ENCODE measurements at regions not wholly inside any gene's neighbourhood (a gene's known extent, or its start where the extent isn't known, plus 50 kb on each side); places are given as distances from the start of the nearest gene placed in this dataset.
A peak's percentile ranks its signal among the peaks of the same experiment; 100 is the strongest.

DNA sequence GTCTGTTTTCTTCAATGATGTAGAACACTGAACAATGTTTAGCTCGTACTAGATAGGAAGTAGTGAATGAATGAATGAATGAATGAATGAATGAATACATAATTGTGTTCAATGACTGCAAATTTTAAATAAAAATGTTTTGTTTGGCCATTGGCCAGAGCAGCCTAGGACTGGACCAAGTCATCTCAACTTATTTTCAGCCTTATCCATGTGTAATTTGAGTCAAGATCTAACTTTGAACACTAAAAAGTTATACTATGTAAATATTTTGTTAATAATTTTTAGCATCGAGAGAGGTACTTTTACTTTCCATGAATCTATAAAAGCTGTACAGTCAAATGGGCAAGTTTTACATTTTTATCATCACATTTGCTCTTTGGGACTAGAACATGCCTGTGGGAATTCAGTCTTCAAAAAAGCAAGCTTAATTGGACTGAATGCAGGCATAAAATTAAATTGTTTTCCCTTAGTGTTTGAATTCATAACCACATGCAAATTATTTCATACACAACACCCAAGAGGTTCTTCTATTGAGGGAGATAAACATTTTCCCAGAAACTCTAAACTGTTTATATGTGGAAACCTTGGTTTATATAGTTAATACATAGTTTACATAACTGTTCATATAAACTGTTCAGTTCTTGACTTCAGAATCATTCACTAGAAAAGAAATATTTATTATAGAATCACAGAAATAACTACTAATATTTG, 222.1 kb upstream of the ANO3 start:
- no peak overlapping the region for H3K27ac ChIP-seq
- H3K4me3 ChIP-seq: no peak overlapping the region

DNA sequence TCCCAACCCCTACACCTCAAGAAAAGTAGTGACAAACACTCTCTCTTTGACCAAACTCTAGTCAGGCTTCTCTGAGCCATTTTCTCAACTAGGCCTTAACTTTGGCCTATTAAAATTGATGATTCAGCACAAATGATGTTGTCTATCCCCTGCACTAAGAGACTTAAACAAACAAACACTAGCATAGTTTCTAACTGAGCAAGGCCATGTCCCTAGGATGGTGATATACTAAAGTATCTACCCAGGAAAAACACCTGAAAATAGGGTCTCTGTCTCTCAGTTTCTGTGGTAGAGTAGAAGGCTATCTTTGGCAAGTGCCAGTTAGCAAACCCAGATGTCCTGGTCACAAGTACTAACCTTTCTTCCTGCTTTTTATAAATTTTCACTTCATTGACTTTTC, 219.7 kb upstream of the ANO3 start:
- Histone ChIP-seq H3K27ac (no peak overlapping the region), H3K4me3 (no peak overlapping the region)

DNA sequence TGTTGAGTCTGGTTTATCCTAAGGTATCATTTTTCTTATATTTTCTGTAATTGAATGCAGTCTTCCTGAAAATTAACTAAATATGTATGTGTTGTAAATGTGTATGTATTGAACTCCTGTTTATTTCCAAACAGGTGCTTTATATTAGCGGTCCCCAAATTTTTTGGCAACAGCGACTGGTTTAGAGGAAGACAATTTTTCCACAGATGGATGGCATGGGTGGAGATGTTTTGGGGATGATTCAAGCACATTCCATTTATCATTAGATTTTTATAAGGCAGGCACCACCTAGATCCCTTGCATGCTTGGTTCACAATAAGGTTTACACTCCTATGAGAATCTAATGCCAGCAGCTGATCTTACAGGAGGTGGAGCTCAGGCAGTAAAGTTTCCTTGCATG, 210.5 kb upstream of the ANO3 start:
- no peak overlapping the region for H3K4me3 ChIP-seq
- H3K27ac ChIP-seq: no peak overlapping the region

DNA sequence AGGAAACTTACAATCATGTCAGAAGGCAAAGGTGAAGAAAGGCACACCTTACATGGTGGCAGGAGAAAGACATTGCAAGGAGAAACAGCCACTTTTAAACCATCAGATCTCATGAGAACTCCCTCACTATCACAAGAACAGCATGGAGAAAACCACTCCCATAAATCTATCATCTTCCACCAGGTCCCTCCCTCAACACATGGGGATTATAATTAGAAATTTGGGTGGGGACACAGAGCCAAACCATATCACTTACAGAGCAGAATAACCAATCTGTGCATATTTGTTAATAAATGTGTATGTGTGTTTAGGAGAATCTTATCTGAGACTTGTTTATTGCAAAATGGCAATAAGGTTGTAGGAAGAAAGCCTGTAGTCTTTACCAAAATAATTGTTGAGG, 205.2 kb upstream of the ANO3 start:
- Histone ChIP-seq H3K27ac (no peak overlapping the region), H3K4me3 (no peak overlapping the region)

DNA sequence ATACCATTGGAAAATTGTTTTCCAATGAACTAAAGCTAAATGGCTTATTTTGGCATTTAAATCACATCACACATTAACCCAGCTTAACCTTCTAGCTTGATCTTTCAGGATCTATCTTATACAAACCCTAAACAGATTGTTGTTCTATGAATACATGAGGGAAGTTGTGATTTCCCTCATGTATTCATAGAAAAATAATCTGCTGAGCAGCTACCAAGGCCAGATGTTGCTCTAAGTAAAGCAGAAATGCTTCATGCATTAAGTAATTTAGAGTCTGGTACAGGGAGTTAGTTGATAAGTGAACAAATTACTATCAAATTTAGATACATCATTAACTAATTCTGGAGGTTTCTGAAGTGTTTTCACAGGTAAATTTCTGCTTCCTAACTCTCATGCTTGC, 204.6 kb upstream of the ANO3 start:
- Histone ChIP-seq H3K27ac (no peak overlapping the region), H3K4me3 (no peak overlapping the region)

DNA sequence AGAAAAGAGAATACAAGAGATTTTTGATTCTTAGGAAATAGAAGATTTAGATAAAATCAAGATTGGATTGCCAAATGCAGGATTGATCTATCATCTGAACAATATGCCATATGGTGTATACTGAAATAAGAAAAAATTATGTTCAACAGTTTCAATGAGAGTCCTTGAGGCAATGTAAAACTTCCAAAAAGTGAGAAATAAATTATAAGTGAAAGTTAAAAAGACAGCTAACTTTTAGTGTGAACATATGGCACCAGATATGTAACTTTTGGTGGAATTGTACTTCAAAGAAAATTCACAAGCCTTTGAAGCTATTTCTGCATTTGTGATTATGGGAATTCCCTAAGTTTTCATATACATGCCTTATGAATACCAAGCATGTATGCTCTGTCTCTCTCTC, 200.5 kb upstream of the ANO3 start:
- H3K27ac ChIP-seq: no peak overlapping the region
- H3K4me3 ChIP-seq: no peak overlapping the region

DNA sequence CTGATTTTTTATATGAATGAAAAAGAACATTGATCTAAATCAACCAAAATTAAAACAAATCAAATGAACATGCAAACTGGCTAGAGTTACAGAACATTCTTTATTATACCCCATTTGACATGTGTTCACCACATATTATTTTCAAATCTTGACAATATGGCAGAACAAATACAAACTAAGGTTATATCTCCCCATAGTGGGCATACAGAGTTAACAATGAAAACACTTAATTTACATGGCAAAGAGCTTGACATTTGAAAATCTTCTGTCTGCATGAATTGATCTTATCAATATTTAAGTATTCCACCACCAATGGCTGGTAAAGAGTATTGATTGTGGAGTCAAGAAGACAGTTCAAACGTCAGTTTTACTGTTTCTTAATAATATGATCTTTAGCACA, 197.9 kb upstream of the ANO3 start:
- H3K27ac ChIP-seq: no peak overlapping the region
- no peak overlapping the region for H3K4me3 ChIP-seq

DNA sequence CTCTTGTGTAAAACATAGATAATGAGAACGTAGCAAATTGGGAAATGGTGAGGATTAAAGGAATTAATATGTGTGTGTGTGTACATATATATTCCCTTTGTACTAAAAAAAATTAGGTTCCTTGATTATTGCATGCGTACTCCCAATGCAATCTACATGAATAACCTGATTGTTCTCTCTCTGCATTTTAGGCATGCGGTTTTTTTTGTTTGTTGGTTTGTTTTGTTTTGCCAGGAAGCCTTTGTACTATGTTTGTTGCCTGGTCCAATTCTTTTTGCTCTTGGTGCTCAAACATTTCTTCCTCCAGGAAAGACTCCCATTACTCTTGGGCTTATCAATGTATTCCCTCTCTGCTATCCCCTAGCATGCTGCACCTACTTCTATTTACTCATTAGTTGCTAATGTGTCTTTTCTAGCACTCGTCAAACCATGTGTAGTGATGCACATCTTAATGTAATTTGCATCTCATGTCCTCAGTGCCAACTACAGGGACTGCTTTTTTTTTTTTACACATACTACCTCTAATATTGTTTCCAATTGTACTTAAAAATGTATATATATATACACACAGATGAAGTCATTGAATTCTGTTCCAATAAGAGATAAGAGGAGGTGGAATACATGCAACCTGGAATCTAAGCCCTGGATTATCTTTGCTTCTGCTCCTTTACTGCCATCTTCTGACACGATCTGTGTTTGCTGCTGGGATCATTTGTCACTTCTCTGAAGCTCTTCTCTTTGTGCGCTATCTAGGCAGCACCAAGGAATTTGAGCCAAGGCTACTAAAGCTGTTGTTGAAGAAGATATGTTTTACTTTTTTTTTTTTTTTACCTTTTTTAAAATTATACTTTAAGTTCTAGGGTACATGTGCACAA, 197.2 kb upstream of the ANO3 start:
- Histone ChIP-seq H3K4me3 (no peak overlapping the region), H3K27ac (no peak overlapping the region)

DNA sequence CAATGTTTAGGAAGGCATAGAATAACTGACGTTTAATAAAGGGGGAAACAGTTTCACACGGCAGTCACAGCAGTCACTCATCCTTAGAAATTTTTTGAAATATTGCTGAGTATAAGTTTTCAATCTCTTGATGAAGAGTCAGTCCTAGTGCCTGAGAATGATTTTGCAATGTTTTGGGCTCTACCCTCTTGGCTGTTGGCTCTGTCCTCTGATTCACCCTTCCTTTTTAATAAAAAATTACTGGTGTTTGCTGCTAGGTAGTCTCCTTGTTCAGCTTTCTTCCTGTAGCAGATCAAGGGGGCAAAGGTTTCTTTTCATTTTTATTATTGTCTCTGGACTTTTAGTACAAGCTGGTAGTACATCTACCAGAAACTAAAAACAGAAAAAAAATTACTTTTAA, 194.3 kb upstream of the ANO3 start:
- Histone ChIP-seq H3K4me3 (no peak overlapping the region), H3K27ac (no peak overlapping the region)

DNA sequence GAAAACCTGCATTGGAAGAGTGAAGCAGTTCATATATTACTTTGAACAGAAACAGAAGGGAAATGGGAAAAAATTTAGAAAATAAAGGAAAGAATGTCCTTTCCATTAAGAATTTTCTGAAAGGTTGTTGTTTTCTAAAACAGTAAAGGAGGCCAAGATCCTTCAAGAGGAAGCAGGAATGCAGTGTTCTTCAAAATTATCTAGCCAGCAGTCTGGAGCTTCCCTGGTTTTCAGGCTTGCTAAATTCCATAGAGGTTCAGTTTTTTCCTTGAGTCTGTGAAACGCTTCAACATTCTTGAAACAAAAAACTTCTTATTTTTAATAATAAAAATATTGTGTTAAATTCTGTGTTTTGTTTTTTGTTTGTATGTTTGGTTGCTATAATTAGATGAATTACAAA, 189.0 kb upstream of the ANO3 start:
- no peak overlapping the region for H3K4me3 ChIP-seq
- no peak overlapping the region for H3K27ac ChIP-seq

DNA sequence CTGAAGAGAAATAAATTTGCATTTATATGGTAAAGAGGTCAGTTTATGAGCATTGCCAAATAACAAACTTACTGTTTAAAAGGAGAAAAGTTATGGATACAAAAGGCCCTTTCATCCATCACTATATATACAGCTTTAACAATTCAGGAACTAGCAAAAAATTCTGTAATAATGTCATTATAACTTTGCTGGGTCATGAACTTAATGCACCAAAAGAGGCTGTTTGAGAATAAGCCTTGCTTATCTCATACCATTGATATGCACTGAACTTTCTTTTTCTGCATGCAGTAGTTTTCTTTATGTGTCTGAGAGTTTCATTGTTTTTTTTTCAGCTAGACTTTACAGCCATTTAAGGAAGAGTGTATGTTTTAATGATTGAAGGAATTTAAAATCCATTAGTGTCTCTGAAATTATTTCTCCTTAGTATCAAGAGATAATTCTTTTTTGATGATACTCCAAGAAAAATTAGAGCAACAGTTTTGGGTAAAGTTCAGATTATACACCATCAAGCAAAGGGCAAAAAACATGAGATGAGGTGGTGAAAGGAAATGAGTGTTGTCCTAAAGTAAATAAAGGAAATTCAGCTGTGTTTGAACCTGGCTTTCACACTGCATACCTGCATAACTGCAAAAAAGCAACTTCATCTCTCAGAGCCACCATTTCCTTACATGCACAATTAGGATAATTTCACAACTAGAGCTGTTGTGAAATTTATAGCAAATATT, 188.2 kb upstream of the ANO3 start:
- Histone ChIP-seq H3K4me3 (no peak overlapping the region), H3K27ac (no peak overlapping the region)

DNA sequence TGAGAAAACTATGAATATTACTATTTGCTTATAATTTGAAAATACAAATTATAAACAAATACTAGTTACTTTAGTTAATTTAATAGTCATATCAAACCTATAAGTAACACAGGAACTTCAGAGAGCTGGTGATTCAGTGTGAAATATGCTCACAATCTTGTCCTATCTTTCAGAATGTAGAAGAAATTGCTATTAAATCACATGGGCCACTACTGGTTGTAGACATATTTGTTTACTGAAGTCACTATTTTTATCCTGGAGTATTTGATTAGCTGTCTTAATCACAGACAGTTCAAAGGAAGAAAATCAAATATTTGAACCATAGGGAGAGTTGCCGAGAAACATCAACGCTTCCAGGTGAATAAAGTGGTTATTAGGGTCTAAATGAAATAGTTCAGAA, 187.6 kb upstream of the ANO3 start:
- Histone ChIP-seq H3K4me3 (no peak overlapping the region), H3K27ac (no peak overlapping the region)

DNA sequence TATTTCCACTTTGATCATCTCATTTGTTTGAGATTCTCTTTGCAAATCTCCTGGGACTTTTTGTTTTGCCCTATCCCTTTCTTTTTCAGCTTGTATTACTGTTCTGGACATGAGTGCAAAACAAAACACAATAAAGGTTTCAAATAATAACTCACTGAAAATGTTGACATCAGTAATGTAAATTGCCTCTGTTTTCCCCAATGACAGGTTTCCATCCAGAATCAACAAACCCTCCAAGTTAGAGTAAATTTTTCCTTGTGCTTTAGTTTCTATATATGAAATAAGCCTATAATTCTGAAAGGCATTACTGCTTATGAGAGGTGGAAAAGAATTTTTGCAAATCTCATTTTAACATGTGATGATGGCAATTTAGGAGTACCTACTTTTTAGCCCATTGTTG, 187.0 kb upstream of the ANO3 start:
- Histone ChIP-seq H3K4me3 (no peak overlapping the region), H3K27ac (no peak overlapping the region)

DNA sequence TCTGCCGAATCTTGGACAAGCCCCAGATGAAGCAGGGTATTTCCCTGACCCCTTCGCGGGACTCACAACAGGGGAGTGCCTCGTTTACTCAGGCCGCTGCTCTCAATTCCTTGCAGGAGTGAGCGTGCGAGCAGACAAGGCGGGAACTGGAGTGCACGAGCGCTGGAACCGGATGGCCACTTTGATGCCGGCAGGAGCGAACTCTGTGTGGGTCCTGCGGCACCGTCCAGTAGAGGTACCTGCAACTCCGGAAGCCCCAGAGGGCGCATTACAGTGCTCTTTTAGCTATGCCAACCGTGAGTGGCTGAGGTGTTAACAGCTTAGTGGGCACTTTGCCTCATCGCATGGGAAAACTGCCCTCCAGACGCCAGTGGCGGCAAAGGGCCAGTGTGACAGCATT, 182.3 kb upstream of the ANO3 start:
- no peak overlapping the region for H3K27ac ChIP-seq
- no peak overlapping the region for H3K4me3 ChIP-seq

DNA sequence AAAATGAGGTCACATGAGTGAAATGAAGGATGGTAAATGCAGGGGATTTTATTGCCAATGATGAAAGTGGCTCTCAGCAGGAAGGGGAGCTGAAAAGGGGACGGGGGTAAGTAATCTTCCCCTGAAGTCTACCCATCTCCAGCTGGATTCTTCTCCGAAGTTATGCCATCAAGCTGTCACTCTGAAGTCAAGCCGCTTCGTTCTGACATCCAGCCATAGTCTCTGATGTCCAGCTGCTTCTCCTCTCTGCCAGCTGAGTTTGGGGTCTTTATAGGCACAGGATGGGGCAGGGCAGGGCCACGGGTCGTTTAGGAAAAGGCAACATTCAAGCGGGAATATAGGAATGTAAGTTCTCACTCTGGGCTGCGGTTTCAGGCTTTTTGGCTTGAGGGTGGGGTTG, 181.9 kb upstream of the ANO3 start:
- no peak overlapping the region for H3K27ac ChIP-seq
- H3K4me3 ChIP-seq: no peak overlapping the region

DNA sequence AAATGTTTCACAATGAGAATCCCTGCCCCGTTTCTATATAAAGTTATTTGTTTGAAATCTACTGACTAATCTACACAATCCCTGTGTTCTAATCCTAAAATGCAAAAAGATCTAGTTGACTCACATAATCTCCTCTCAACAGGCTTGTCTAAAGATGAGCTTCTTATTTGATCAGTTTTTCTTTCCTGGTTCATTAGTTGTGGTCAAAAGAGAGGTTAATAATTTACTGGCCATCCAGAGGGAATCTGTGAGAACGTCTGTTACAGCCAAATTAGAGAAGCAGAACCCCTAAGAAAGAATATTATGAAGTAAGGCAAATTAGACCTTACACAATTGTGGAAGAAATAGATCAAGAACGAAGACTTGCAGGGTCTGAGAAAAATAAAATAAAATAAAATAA, 173.7 kb upstream of the ANO3 start:
- H3K27ac ChIP-seq: no peak overlapping the region
- no peak overlapping the region for H3K4me3 ChIP-seq

DNA sequence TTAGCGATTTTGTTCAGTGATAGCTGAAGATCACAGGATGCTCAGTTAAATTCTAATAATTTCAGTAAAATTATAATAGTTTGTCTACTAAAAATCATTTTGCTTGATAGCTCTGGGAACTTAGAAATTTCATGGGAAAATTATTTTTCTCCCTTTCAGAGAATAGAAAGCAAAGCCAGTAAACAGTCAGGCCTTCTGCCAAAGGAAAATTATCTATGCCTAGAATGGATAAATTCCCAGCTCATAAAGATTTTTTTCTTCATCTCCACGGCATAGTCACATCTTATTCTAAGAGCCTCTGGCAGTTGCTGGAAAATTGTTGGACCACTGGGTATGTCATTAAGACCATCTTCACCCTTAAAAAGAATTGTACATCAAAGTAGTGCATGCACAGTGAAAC, 169.6 kb upstream of the ANO3 start:
- no peak overlapping the region for H3K27ac ChIP-seq
- no peak overlapping the region for H3K4me3 ChIP-seq

DNA sequence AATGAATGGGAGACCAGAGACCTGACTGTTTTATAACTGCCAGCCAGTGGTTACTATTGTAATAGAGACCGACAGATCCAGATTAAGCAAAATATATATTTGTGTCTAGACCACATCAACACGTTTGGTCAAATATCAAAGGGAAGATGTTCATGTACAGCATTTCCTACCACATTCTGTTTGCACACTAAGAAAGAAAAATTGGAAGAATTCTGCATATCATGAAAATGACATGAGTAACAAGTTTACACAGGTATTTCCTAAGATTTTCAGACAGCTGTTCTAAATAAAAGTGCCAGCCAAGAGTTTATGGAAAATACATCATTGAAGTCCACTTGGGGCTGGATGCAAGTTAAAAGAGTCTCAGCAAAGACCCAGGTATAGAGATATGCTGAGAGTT, 145.5 kb upstream of the ANO3 start:
- Histone ChIP-seq H3K4me3 (no peak overlapping the region), H3K27ac (peak overlapping the region in 1 of 21 experiments; percentile 33)

DNA sequence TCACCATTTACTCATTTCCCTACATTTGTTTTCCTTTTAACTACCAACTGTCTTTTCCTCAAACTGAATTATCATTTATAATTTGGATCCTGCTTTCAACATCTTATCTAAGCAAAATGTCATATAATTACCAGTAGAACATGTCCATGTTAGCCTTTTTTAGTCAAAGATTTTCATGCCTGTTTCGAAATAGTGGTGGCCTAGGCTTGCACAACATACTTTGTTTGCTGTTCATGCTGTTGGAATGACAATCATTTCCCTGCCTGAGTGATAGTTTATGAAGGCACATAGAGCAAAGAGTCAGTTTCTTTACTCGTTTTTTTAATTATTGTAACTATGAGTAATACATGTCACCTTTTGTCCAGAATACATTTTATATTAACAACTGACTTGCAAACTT, 144.3 kb upstream of the ANO3 start:
- H3K4me3 ChIP-seq: no peak overlapping the region
- H3K27ac ChIP-seq: peak overlapping the region in 6 of 21 experiments; percentile 3 to 73 (median 28)

DNA sequence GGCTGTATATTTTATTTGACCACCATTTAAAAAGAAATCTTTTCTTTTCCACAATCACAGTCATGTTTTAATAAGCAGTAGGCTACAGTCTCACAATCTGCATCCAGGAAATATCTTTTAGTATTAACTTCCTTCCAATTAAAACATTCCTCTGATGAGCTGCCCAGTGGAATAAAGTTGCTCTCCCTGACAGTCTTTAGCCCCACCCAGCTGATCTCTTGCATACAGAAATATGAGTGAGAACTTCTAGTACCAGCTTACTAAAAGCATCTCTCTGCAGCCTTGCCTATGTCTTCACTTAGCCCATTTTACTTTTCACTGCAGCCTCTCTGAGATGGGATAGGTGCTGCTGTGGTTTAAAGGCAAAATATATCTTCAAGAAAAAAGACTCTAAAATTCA, 143.4 kb upstream of the ANO3 start:
- Histone ChIP-seq H3K4me3 (no peak overlapping the region), H3K27ac (peak overlapping the region in 2 of 21 experiments; percentile 25 to 33)

DNA sequence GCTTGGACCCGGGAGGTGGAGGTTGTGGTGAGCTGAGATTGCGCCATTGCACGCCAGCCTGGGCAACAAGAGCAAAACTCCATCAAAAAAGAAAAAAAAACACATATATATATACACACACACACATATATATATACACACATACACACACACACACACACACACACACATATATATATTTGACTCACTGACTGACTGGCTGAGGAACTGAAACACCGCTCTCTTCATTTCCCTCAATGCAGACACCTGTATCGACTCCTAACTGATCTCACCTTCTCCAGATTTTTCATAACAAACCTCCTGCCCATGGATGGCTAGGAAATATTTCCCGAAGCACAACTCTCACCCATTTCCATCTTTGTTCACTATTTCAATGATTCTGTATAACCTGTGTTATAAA, 140.7 kb upstream of the ANO3 start:
- H3K27ac ChIP-seq: no peak overlapping the region
- no peak overlapping the region for H3K4me3 ChIP-seq
